ENCODE measurements at regions not wholly inside any gene's neighbourhood (a gene's known extent, or its start where the extent isn't known, plus 50 kb on each side); places are given as distances from the start of the nearest gene placed in this dataset.

GRCh38 chr16:26983426-26983825, 83.3 kb upstream of the C16orf82 start:
- no peak for TF ChIP-seq EZH2phosphoT487 (IDR thresholded peaks at IDR 0.05; ENCODE audit: borderline replicate concordance)
- no peak for TF ChIP-seq FOSL1 (IDR thresholded peaks at IDR 0.05; ENCODE audit: low read depth)
- TF ChIP-seq TCF7L2 (IDR thresholded peaks at IDR 0.05; ENCODE audit: borderline replicate concordance, extremely low read depth, insufficient read depth, insufficient read length) = no peak
- TF ChIP-seq REST (IDR thresholded peaks at IDR 0.05; ENCODE audit: low read depth) = no peak
- CTCF ChIA-PET = no interaction called here
- Histone ChIP-seq H3K4me2 (ENCODE audit: low read length) (no peak overlapping the region), H4K20me1 (ENCODE audit: insufficient read depth) (no peaks in the 10 kb centered on the region), H3K4me3 (replicated peaks in 1 of 2; ENCODE audit: low read depth in 1 of 2, low read length in 2 of 2) (no peak overlapping the region), H2AFZ (ENCODE audit: low read depth, low read length, poor library complexity, severe bottlenecking) (no peak overlapping the region), H3K27me3 (ENCODE audit: insufficient read depth, low read length) (peaks cover 7% of the 10 kb centered on the region), H3K79me2 (ENCODE audit: insufficient read depth, low read length) (no peaks in the 10 kb centered on the region), H3K36me3 (ENCODE audit: control insufficient read depth in 1 of 2, insufficient read depth in 2 of 2, low read length in 2 of 2) (no peaks in the 10 kb centered on the region), H3K4me1 (ENCODE audit: control insufficient read depth in 1 of 2, insufficient read depth in 2 of 2, low read length in 2 of 2) (no peaks in the 10 kb centered on the region; a peak in 1 of 4 replicates), H3K27ac (ENCODE audit: low read depth, low read length) (no peak overlapping the region), H3K9me3 (ENCODE audit: control insufficient read depth in 1 of 2, insufficient read depth in 1 of 2, low read depth in 1 of 2, low read length in 2 of 2) (no peaks in the 10 kb centered on the region), H3K9me2 (ENCODE audit: insufficient read depth) (no peaks in the 10 kb centered on the region), H3K9ac (ENCODE audit: low read length) (no peak overlapping the region)
- intact Hi-C loops (cut with micrococcal nuclease) = no loop called here
- BruUV-seq (replicated peaks) = no TSS peak
- POLR2A ChIA-PET = no interaction called here
- DNase-seq (ENCODE audit: low read depth, low spot score) = no peak
- RAD21 ChIA-PET (ENCODE audit: low non-redundant PET in 1 of 2, low total read pairs in 2 of 2, uncharacterized antibody in 2 of 2, unreplicated experiment in 2 of 2) = no interaction called here
- no peak for ATAC-seq
